ENCODE measurements at regions not wholly inside any gene's neighbourhood (a gene's known extent, or its start where the extent isn't known, plus 50 kb on each side); places are given as distances from the start of the nearest gene placed in this dataset.

DNA sequence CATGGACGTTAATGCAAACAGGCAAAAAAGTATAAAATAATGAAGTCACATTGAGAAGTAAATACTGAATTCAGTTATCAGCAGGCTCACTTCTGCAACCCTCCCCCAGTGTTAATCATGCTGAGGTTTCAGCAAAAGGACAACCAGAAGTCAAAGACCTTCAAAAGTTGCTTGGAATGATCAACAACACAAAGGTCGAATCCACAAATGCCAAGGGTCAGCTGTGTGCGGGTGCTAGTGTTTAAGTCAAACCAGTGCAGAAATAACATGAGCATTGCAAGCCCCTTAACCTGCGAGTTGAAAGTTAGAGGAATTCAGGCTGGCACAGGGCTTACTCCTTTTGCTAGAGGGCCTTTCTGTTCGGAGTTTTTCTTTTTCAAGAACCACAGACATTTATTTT is 436.7 kb upstream of the SEL1L start:
- no peak for DNase-seq (ENCODE audit: low read depth)
- H3K4me3 ChIP-seq (ENCODE audit: low read depth, low read length), result no peak overlapping the region
- TF ChIP-seq, protein P1, sequence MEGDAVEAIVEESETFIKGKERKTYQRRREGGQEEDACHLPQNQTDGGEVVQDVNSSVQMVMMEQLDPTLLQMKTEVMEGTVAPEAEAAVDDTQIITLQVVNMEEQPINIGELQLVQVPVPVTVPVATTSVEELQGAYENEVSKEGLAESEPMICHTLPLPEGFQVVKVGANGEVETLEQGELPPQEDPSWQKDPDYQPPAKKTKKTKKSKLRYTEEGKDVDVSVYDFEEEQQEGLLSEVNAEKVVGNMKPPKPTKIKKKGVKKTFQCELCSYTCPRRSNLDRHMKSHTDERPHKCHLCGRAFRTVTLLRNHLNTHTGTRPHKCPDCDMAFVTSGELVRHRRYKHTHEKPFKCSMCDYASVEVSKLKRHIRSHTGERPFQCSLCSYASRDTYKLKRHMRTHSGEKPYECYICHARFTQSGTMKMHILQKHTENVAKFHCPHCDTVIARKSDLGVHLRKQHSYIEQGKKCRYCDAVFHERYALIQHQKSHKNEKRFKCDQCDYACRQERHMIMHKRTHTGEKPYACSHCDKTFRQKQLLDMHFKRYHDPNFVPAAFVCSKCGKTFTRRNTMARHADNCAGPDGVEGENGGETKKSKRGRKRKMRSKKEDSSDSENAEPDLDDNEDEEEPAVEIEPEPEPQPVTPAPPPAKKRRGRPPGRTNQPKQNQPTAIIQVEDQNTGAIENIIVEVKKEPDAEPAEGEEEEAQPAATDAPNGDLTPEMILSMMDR (IDR thresholded peaks at IDR 0.05; ENCODE audit: insufficient read depth, low read depth, low read length, missing control alignments), result no peak

DNA sequence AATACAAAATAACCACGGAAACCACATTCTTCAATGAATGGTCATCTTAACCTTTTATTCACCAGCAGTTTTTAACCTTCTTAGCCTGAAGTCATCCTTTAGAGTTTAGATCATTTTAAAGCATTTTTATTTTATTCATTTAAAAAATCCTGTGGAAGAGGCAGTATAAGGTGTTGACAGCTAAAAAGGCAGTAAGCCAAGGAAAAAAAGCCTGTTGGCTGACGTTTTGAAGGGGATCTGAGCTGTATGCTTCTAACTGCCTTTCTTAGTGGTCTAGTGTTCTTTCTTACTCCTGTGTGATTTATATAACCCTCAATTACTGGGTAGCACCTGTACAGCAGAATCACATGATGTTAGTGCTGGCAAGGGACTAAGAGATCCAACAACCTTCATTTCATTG is 438.3 kb upstream of the SEL1L start:
- H3K4me3 ChIP-seq (ENCODE audit: low read depth, low read length), result no peak overlapping the region
- TF ChIP-seq, protein P1 (IDR thresholded peaks at IDR 0.05; ENCODE audit: insufficient read depth, low read depth, low read length, missing control alignments), result no peak
- no peak for DNase-seq (ENCODE audit: low read depth)

DNA sequence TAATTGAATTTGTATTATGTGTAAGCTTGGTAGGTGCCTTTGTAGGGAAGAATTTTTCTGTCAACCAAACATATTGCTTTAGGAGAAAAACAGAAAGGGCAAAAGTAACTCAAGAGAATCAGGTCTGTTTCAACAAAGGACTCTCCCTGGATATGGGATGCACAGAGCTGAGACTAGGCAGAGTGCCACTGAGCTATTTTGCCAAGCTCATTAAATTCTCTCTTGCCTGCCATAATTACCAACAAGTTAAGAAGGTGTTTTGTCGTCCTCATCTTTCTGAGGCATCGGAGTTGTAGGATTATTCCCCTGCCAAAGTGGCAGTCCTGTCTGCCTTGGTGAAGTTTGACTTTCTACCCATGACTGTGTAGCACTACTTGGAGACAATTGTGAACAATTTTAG is 438.9 kb upstream of the SEL1L start:
- H3K4me3 ChIP-seq (ENCODE audit: low read depth, low read length), result no peak overlapping the region
- DNase-seq (ENCODE audit: low read depth), result no peak
- TF ChIP-seq, protein P1 (IDR thresholded peaks at IDR 0.05; ENCODE audit: insufficient read depth, low read depth, low read length, missing control alignments), result no peak

DNA sequence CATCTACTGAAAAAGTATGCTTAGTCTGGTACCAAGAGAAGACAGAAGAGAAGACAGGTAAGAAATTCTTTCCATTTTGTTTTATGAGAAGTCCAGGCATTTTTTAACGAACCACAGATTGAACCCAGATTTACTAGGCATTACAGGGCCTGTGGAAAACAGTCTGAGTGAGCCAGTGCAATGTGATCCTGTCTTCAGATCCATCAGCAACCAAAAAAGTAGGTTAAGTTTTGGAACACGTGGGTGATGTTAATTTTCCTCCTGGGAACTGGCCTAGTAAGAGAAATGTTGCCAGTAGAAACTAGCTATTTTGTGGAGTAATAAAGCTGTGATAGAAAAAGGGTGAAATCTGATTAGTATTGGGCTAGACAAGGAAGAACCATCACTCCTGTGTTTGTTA is 440.9 kb upstream of the SEL1L start:
- no peak overlapping the region for H3K4me3 ChIP-seq (ENCODE audit: low read depth, low read length)
- no peak for DNase-seq (ENCODE audit: low read depth)
- TF ChIP-seq, protein P1 (IDR thresholded peaks at IDR 0.05; ENCODE audit: insufficient read depth, low read depth, low read length, missing control alignments), result no peak

DNA sequence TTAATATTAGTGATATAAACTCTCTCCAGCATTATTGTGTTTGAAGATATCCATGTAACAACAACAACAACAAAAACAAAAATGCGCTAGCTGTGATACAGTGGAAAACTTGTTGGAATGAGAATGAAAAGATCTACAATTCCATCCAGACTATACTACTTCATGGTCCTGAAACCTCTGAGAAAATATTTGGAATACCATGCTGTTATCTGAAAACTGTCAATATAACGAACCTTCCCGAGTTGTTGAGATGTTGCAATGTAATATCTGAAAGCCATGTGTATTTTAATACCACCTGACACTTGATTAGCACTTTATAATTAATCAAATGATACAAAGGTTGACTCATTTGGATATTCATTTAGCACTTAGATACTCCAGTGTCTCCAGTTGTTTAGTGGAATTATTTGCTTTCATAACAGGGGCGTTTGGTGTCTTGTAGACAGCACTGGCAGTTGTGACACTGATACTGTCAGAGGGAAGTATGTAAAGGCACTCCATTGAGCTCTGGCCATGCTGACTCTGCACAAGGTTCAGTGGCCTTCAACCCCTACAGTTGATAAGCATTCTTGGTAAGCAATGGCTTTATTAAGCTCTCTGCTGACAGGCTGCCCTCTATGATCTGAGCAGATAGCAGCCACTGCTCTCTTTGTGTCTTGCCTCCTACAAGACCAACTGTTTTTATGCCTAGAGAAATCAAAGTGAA is 447.1 kb upstream of the SEL1L start:
- DNase-seq (ENCODE audit: low read depth), result no peak
- TF ChIP-seq, protein P1 (IDR thresholded peaks at IDR 0.05; ENCODE audit: insufficient read depth, low read depth, low read length, missing control alignments), result no peak
- H3K4me3 ChIP-seq (ENCODE audit: low read depth, low read length), result no peak overlapping the region

DNA sequence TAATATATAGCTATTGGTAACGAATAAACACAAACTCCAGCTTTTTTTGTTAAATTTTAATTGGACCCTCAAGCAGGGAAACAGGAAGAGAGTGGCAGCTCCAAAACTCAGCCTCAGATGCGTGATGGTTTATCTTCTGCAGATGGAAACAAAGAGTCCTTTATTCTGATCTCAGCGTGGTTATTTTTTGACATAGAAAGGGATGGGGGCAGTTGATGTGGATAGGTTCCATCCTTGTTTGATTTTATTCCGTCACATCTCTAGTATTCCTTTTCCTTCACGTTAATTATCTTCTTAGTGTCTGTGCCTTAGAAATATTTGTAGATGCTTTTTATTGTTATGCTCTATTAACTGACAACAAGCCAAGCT is 447.6 kb upstream of the SEL1L start:
- DNase-seq (ENCODE audit: low read depth), result no peak
- TF ChIP-seq, protein P1 (IDR thresholded peaks at IDR 0.05; ENCODE audit: insufficient read depth, low read depth, low read length, missing control alignments), result no peak
- no peak overlapping the region for H3K4me3 ChIP-seq (ENCODE audit: low read depth, low read length)

DNA sequence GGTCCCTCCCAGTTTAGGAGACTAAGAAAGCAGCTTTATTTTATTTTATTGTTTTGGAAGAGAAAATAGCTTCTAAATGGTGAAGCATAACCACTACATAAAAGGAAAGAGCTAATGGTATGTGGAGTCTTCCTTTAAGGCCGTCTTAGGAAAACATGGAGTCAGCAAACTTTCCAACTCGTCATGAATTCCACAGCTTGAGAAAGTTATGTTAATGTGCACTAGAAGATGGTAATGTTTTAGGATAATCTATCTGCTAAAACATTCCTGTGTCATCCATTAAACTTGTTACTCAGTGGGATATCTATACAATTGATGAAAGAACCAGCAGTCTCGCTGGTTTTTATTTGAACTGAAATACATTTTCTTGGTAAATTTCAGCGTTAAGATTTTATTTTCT is 448.4 kb upstream of the SEL1L start:
- no peak for DNase-seq (ENCODE audit: low read depth)
- H3K4me3 ChIP-seq (ENCODE audit: low read depth, low read length), result no peak overlapping the region
- TF ChIP-seq, protein P1 (IDR thresholded peaks at IDR 0.05; ENCODE audit: insufficient read depth, low read depth, low read length, missing control alignments), result no peak

Data from GM12865 (cell line).